Coronary artery (tissue), 2 donors: ENCODE measurements at regions not wholly inside any gene's neighbourhood (a gene's known extent, or its start where the extent isn't known, plus 50 kb on each side); places are given as distances from the start of the nearest gene placed in this dataset.

Experiments
- DNase-seq: peaks from one replicate; pipeline ENCODE4 v3.0.0-alpha.2; 2017; ENCODE audit warnings: low spot score
- H3K27ac ChIP-seq, 2 donors: fragments of 200-600 bp; sonication (generic); one replicate each; pipeline ENCODE4 v1.5.1; 2016 to 2019
- H3K4me3 ChIP-seq: fragments of 200-600 bp; sonication (generic); 2 replicates; pipeline ENCODE4 v1.5.1; 2016; ENCODE audit warnings: mild to moderate bottlenecking, moderate library complexity
- TF ChIP-seq, protein P1 (sequence below): fragments of 200-600 bp; sonication (generic); IDR thresholded peaks from one replicate; pipeline ENCODE4 v1.5.1; 2019; ENCODE audit warnings: antibody characterized with exemption

DNA sequence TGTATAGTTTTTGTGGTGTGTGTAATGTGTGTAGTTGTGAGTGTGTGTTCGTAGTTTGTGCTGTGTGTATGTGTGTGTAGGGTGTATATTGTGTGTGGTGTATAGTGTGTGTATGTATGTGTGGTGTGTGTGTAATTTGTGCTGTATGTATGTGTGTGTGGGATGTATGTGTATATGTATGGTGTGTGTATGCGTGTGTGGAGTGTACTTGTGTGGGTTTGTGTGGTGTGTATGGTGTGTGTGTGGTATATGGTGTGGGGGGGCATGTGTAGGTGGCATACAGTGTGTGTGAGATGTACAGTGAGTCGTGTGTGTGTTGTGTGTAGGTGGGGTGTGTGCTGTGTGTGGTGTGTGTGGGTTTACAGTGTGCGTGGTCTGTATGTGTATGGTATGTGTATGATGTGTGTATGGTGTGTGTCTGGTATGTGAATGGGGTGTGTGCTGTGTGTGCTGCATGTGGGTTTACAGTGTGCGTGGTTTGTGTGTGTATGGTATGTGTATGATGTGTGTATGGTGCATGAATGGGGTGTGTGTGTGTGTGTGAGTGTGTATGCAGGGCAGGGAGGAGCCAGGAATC is 125.2 kb downstream of the GADD45G start:
- H3K27ac ChIP-seq = no peak overlapping the region
- no peak overlapping the region for H3K4me3 ChIP-seq
- TF ChIP-seq, protein P1, sequence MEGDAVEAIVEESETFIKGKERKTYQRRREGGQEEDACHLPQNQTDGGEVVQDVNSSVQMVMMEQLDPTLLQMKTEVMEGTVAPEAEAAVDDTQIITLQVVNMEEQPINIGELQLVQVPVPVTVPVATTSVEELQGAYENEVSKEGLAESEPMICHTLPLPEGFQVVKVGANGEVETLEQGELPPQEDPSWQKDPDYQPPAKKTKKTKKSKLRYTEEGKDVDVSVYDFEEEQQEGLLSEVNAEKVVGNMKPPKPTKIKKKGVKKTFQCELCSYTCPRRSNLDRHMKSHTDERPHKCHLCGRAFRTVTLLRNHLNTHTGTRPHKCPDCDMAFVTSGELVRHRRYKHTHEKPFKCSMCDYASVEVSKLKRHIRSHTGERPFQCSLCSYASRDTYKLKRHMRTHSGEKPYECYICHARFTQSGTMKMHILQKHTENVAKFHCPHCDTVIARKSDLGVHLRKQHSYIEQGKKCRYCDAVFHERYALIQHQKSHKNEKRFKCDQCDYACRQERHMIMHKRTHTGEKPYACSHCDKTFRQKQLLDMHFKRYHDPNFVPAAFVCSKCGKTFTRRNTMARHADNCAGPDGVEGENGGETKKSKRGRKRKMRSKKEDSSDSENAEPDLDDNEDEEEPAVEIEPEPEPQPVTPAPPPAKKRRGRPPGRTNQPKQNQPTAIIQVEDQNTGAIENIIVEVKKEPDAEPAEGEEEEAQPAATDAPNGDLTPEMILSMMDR = no peak
- no peak for DNase-seq

DNA sequence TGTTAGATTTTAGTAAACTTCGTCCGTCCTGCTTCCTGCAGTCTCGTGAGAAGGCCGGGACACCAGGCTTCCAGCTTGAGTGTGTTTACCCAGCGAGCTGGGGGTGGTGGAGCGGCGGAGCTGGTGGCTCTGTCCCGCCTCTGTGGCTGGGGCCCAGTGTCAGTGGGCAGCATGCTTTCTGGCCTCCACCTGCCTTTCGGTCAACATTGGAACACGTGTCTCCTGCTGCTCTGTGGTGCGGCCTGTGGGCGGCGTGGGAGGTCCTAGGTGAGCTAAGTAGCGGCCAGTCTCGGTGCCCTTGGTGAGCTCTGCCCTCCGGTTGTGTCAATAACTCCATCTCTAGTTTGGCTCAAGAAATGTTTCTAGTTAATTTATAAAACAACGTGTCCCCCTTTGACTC is 125.9 kb downstream of the GADD45G start:
- H3K27ac ChIP-seq = no peak overlapping the region
- DNase-seq = no peak
- no peak overlapping the region for H3K4me3 ChIP-seq
- TF ChIP-seq, protein P1 = no peak

DNA sequence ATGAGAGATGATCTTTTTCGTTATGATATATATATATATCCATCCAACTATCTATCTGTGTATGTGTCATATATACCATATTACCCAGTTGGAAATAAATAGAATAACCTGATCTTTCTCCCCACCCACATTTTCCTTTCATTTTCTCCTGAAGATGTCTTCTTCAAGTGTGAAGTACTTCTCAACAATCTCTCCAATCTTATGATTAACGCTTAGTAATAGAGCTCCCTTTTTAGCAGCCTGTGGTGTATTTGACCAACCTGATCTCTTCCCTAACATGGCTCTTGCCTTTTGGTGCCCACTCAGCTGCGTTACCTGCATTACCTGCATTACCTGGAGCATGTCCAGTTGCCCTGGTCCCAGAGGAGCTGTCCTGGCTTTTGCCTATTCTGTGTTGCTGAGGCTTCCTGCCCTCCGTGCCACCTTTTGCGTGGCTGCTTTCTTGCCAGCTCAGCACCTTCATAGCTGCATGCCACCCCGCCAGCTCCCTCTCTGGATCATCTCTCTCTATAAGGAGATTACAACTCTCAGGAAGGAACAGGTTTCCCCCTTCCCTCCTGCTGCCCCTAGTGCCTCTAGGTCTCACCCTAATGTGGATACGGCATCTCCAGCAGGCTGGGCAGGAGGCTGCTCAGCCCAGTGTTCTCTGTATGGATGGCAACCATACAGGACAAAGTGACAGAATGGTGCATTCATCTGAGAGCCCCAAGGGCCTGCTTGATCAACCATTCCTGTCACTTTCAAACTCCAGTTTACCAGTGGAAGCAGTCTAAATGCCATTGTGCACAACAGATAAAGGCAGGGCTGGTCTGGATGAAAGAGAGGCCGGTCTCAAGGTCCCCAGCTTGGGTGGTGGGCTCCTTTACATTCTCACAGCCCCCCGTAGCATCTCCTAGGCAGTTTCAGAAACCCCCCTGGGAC is 126.7 kb downstream of the GADD45G start:
- H3K27ac ChIP-seq = no peak overlapping the region
- DNase-seq = no peak
- TF ChIP-seq, protein P1 = no peak
- no peak overlapping the region for H3K4me3 ChIP-seq

DNA sequence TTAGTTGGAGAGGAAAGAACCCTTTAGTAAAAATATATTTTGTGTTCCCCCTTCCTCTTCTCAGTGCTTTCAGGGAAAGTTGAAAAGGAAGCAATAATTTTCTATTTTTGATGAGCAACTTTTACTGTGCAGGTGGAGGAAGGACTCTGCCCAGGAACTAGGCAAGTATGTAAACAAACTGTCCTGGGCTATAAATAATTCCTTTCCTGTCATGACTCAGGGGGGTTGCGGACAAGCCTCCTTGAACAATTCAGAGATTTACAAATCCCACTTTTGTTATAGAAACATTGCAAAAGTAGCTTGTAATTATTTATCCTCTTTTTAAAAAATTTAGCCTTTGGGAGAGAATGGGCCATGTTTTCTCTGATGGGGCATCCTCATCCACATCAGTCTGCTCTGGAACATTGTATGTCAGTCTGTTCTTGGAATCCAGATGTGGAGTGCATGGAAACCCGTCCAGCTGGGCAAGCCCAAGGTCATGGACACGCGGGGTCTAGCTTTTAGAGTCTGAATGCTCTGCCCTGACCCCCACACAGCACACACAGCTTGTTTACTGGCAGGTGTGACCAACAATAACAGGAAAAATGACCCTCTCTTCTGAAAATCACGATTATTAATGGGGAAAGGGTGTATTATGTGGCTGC is 127.6 kb downstream of the GADD45G start:
- no peak overlapping the region for H3K27ac ChIP-seq
- no peak for DNase-seq
- TF ChIP-seq, protein P1 = no peak
- H3K4me3 ChIP-seq = no peak overlapping the region

DNA sequence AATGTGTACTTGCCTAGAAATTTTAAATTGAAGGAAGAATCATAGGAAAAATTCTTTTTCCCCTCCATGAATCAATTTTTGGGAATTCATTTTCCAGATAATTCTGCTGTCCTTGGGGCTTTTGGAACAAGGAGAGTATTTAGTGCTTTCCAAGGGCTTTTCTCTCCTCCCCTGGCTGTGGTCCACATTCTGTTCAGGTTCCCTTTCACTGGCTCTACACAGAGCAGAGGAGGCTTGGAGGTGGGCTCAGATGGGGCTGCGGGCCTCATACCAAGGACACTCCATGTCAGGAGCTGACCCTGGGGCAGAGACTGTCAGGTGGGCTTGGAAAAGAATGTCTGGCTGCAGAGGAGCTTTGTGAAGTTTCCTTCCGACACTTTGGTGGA is 128.1 kb downstream of the GADD45G start:
- Histone ChIP-seq H3K4me3 (no peak overlapping the region), H3K27ac (no peak overlapping the region)
- TF ChIP-seq, protein P1 = no peak
- DNase-seq = no peak

DNA sequence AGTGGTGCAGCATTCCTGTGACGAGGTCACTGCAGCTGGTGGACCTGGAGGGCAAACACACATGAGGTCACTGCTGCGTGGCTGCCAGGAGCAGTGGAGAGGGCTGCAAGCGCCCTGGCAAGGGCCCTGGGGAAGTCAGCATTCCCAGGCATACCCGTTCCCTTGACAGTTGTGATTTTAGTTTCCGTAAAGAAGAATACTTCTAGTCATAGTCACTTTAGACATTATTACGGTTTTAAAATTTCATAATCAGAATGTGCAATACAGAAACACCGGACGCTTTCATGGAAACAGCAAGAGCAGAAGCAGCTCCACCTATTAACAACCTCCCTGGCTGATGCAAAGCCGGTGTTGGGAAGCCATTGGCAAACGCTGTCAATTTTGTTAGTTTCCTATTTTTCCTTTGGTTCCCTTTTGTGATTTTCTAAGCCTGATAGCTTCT is 129.8 kb downstream of the GADD45G start:
- H3K4me3 ChIP-seq = no peak overlapping the region
- no peak for DNase-seq
- H3K27ac ChIP-seq = no peak overlapping the region
- TF ChIP-seq, protein P1 = no peak
